ENCODE measurements at regions not wholly inside any gene's neighbourhood (a gene's known extent, or its start where the extent isn't known, plus 50 kb on each side); places are given as distances from the start of the nearest gene placed in this dataset.
"Not testable (repeated sequence)": the region's sequence is repeated elsewhere in the genome, so short reads cannot be mapped to it uniquely, and the experiment has no call there.

DNA sequence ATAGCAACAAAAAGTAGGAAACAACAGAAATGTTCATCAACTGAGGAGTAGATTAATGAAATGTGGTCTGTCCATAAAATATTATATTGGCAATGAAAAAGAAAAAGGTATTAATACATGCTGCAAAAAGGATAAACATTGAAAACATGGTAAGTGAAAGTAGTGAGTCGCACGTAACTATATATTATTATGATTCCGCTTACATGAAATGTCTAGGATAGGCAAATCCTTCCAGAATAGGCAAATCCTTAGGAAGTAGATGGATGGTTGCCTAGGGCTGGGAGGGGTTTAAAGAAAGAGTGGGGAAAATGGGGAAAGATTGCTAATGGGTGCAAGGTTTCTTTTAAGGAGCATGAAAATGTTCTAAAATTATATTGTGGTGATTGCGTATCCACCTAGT, 198.1 kb upstream of the WSB1 start:
- TF ChIP-seq, protein P1, sequence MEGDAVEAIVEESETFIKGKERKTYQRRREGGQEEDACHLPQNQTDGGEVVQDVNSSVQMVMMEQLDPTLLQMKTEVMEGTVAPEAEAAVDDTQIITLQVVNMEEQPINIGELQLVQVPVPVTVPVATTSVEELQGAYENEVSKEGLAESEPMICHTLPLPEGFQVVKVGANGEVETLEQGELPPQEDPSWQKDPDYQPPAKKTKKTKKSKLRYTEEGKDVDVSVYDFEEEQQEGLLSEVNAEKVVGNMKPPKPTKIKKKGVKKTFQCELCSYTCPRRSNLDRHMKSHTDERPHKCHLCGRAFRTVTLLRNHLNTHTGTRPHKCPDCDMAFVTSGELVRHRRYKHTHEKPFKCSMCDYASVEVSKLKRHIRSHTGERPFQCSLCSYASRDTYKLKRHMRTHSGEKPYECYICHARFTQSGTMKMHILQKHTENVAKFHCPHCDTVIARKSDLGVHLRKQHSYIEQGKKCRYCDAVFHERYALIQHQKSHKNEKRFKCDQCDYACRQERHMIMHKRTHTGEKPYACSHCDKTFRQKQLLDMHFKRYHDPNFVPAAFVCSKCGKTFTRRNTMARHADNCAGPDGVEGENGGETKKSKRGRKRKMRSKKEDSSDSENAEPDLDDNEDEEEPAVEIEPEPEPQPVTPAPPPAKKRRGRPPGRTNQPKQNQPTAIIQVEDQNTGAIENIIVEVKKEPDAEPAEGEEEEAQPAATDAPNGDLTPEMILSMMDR (IDR thresholded peaks at IDR 0.05; ENCODE audit: low read depth, low read length, poor library complexity, severe bottlenecking), result not testable (repeated sequence)
- TF ChIP-seq EZH2phosphoT487 (IDR thresholded peaks at IDR 0.05; ENCODE audit: borderline replicate concordance, low read length), result not testable (repeated sequence)
